ENCODE measurements at regions not wholly inside any gene's neighbourhood (a gene's known extent, or its start where the extent isn't known, plus 50 kb on each side); places are given as distances from the start of the nearest gene placed in this dataset.

GRCh38 chr13:79883216-79883615 lies 402.3 kb downstream of the NDFIP2 start:
- Histone ChIP-seq H3K4me2 (ENCODE audit: low read depth, low read length, poor library complexity, severe bottlenecking) (no peak overlapping the region), H4K20me1 (ENCODE audit: low read depth, low read length) (no peaks in the 10 kb centered on the region), H3K79me2 (ENCODE audit: insufficient read depth, low read length) (no peaks in the 10 kb centered on the region), H3K9me2 (replicated peaks; ENCODE audit: insufficient read depth, low read length) (no peaks in the 10 kb centered on the region), H2AFZ (ENCODE audit: low read depth, low read length, severe bottlenecking) (no peak overlapping the region), H3K9me3 (ENCODE audit: insufficient read depth, low read length) (no peaks in the 10 kb centered on the region), H3K27ac (ENCODE audit: low read depth, low read length) (no peak overlapping the region), H3K4me3 (ENCODE audit: insufficient read depth, low read length, poor library complexity, severe bottlenecking) (no peak overlapping the region), H3K36me3 (ENCODE audit: low read length) (no peaks in the 10 kb centered on the region), H3K9ac (ENCODE audit: low read length) (no peak overlapping the region), H3F3A (ENCODE audit: insufficient read depth) (no peaks in the 10 kb centered on the region), H3K27me3 (ENCODE audit: low read length) (no peaks in the 10 kb centered on the region)
- TF ChIP-seq EZH2phosphoT487 (conservative IDR thresholded peaks at IDR 0.05; ENCODE audit: low read length): no peak
- TF ChIP-seq, protein P1, sequence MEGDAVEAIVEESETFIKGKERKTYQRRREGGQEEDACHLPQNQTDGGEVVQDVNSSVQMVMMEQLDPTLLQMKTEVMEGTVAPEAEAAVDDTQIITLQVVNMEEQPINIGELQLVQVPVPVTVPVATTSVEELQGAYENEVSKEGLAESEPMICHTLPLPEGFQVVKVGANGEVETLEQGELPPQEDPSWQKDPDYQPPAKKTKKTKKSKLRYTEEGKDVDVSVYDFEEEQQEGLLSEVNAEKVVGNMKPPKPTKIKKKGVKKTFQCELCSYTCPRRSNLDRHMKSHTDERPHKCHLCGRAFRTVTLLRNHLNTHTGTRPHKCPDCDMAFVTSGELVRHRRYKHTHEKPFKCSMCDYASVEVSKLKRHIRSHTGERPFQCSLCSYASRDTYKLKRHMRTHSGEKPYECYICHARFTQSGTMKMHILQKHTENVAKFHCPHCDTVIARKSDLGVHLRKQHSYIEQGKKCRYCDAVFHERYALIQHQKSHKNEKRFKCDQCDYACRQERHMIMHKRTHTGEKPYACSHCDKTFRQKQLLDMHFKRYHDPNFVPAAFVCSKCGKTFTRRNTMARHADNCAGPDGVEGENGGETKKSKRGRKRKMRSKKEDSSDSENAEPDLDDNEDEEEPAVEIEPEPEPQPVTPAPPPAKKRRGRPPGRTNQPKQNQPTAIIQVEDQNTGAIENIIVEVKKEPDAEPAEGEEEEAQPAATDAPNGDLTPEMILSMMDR (IDR thresholded peaks at IDR 0.05; ENCODE audit: insufficient read depth, low read length, poor library complexity, severe bottlenecking): no peak

- no peak overlapping the region for H3K27ac ChIP-seq (ENCODE audit: low read depth, low read length)
- no peaks in the 10 kb centered on the region for H3K36me3 ChIP-seq (ENCODE audit: low read length)
- no peak overlapping the region for H3K4me3 ChIP-seq (ENCODE audit: insufficient read depth, low read length, poor library complexity, severe bottlenecking)
- H3K79me2 ChIP-seq (ENCODE audit: insufficient read depth, low read length): no peaks in the 10 kb centered on the region
- no peak overlapping the region for H3K9ac ChIP-seq (ENCODE audit: low read length)
- no peaks in the 10 kb centered on the region for H3F3A ChIP-seq (ENCODE audit: insufficient read depth)
- H3K27me3 ChIP-seq (ENCODE audit: low read length): no peaks in the 10 kb centered on the region
- no peaks in the 10 kb centered on the region for H3K9me3 ChIP-seq (ENCODE audit: insufficient read depth, low read length)
- no peak overlapping the region for H2AFZ ChIP-seq (ENCODE audit: low read depth, low read length, severe bottlenecking)
- H4K20me1 ChIP-seq (ENCODE audit: low read depth, low read length): no peaks in the 10 kb centered on the region
- H3K9me2 ChIP-seq (replicated peaks; ENCODE audit: insufficient read depth, low read length): no peaks in the 10 kb centered on the region
- TF ChIP-seq, protein P1 (IDR thresholded peaks at IDR 0.05; ENCODE audit: insufficient read depth, low read length, poor library complexity, severe bottlenecking): no peak
- TF ChIP-seq EZH2phosphoT487 (conservative IDR thresholded peaks at IDR 0.05; ENCODE audit: low read length): no peak
- no peak overlapping the region for H3K4me2 ChIP-seq (ENCODE audit: low read depth, low read length, poor library complexity, severe bottlenecking)
These were observed 399.9 kb downstream of the NDFIP2 start for GRCh38 chr13:79880818-79881217.

- H3K27me3 ChIP-seq (ENCODE audit: low read length): no peaks in the 10 kb centered on the region
- no peaks in the 10 kb centered on the region for H3K9me2 ChIP-seq (replicated peaks; ENCODE audit: insufficient read depth, low read length)
- no peaks in the 10 kb centered on the region for H3F3A ChIP-seq (ENCODE audit: insufficient read depth)
- H3K9me3 ChIP-seq (ENCODE audit: insufficient read depth, low read length): no peaks in the 10 kb centered on the region
- TF ChIP-seq EZH2phosphoT487 (conservative IDR thresholded peaks at IDR 0.05; ENCODE audit: low read length): no peak
- TF ChIP-seq, protein P1 (IDR thresholded peaks at IDR 0.05; ENCODE audit: insufficient read depth, low read length, poor library complexity, severe bottlenecking): no peak
- no peak overlapping the region for H3K4me3 ChIP-seq (ENCODE audit: insufficient read depth, low read length, poor library complexity, severe bottlenecking)
- no peaks in the 10 kb centered on the region for H3K36me3 ChIP-seq (ENCODE audit: low read length)
- no peak overlapping the region for H3K4me2 ChIP-seq (ENCODE audit: low read depth, low read length, poor library complexity, severe bottlenecking)
- H3K79me2 ChIP-seq (ENCODE audit: insufficient read depth, low read length): no peaks in the 10 kb centered on the region
- no peaks in the 10 kb centered on the region for H4K20me1 ChIP-seq (ENCODE audit: low read depth, low read length)
- no peak overlapping the region for H2AFZ ChIP-seq (ENCODE audit: low read depth, low read length, severe bottlenecking)
- no peak overlapping the region for H3K9ac ChIP-seq (ENCODE audit: low read length)
- no peak overlapping the region for H3K27ac ChIP-seq (ENCODE audit: low read depth, low read length)
These were observed 393.7 kb downstream of the NDFIP2 start for GRCh38 chr13:79874396-79875360.

All from SU-DHL-6 (cell line).